SJCRH30 (cell line): ENCODE measurements at regions not wholly inside any gene's neighbourhood (a gene's known extent, or its start where the extent isn't known, plus 50 kb on each side); places are given as distances from the start of the nearest gene placed in this dataset.
"Not testable (repeated sequence)": the region's sequence is repeated elsewhere in the genome, so short reads cannot be mapped to it uniquely, and the experiment has no call there.

Experiments used
- DNase-seq, 2 experiments: peaks; one replicate each; pipeline ENCODE4 v3.0.0-alpha.2; 2015 to 2020
- H3K27ac ChIP-seq: fragments of 250-450 bp; sonication (Bioruptor Pico); 2 replicates; pipeline ENCODE4 v1.5.1; 2020; ENCODE audit warnings: mild to moderate bottlenecking, moderate library complexity
- H3K27me3 ChIP-seq: fragments of 250-450 bp; sonication (Bioruptor Pico); 2 replicates; pipeline ENCODE4 v1.5.1; 2020; ENCODE audit warnings: mild to moderate bottlenecking, moderate library complexity
- H3K36me3 ChIP-seq: fragments of 250-450 bp; sonication (Bioruptor Pico); 2 replicates; pipeline ENCODE4 v1.5.1; 2020; ENCODE audit warnings: mild to moderate bottlenecking, moderate library complexity
- H3K4me1 ChIP-seq: fragments of 250-450 bp; sonication (Bioruptor Pico); 2 replicates; pipeline ENCODE4 v1.5.1; 2020; ENCODE audit warnings: mild to moderate bottlenecking, moderate library complexity
- H3K4me3 ChIP-seq: fragments of 250-450 bp; sonication (Bioruptor Pico); 2 replicates; pipeline ENCODE4 v1.5.1; 2020; ENCODE audit warnings: mild to moderate bottlenecking, moderate library complexity
- H3K9me3 ChIP-seq: fragments of 250-450 bp; sonication (Bioruptor Pico); replicated peaks from 2 replicates; pipeline ENCODE4 v1.5.1; 2020; ENCODE audit warnings: mild to moderate bottlenecking, moderate library complexity

DNA sequence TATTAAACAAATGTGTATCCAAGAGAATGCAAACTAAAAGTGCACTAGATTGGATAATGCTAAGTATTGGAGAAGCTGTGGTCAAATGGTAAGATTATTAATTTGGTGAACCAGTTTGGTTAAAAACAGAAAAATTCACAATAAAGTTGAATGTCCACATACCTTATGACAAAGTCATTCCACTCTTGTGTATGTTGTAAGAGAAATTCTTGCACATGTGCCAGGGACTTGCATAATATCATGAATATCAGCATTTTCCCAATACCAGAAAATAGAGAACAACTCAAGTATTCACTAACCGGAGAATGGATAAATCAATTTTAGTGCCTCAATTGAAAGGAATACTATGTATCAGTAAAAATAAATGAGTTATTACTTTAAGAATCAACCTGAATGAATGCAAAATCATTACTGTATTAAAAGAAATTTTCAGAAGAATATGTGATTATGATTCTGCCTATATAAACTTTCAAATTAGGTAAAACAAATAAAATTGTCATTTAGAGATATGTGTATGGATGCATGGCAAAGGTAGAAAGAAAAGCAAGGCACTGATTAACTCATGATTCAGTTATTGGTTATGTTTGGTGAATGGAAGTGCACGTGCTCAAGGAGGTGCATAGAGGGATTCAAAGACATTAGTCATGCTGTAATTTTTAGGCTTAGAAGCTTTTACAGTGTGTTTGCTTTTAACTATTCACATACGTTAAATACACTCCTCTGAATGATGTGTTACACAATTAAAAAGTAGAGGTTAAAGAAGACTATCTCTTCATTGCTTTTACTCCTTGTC, 217.4 kb upstream of the KCNK2 start:
- H3K4me1 ChIP-seq = no peaks in the 10 kb centered on the region
- no peaks in the 10 kb centered on the region for H3K27me3 ChIP-seq
- no peaks in the 10 kb centered on the region for H3K9me3 ChIP-seq
- H3K36me3 ChIP-seq = no peaks in the 10 kb centered on the region
- H3K4me3 ChIP-seq = no peak overlapping the region
- H3K27ac ChIP-seq = no peak overlapping the region
- DNase-seq = no peak

DNA sequence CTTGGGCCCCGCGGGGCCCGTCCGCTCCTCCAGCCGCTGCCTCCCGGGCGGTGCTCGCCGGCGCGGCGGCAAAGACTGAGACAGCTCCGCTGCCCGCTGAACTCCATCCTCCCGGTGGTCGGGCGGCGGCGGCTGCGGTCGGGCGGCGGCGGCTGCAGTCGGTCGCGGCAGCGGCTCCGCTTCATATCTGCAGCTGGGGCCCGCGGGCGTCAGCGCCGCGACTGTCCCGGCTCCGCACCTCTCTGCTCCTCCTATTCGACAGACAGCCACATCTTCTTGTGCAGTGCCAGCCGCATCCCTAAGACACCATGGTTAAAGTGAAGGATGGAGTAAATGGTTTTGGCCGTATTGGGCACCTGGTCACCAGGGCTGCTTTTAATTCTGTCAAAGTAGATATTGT, 212.1 kb upstream of the KCNK2 start:
- H3K36me3 ChIP-seq, H3K9me3 ChIP-seq, H3K27me3 ChIP-seq, H3K4me3 ChIP-seq, DNase-seq, H3K27ac ChIP-seq, H3K4me1 ChIP-seq: not testable (repeated sequence)

DNA sequence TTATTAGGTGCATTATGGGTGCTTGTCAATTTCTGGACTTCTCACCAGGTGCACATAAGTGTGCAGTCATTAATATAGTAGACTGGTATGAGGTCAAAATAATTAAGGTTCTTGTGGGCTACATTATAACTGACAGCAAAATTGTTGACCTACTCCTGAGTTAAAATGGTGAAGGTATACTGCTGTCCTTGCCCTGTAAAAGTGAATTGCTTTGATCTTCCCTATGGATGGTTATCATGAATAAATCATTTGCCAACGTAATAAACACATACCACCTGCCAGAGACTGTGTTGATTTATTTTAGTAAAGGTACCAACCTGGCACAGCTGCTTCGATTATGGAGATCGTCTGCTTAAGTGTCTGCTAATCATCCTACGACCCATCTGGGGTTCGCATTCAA, 201.6 kb upstream of the KCNK2 start:
- Histone ChIP-seq H3K9me3 (no peaks in the 10 kb centered on the region), H3K27me3 (no peaks in the 10 kb centered on the region), H3K4me1 (no peaks in the 10 kb centered on the region), H3K27ac (no peak overlapping the region), H3K4me3 (no peak overlapping the region), H3K36me3 (no peaks in the 10 kb centered on the region)
- DNase-seq = no peak

GRCh38 chr1:214882616-214883015, 199.9 kb upstream of the KCNK2 start:
- H3K27ac ChIP-seq = no peak overlapping the region
- no peaks in the 10 kb centered on the region for H3K9me3 ChIP-seq
- H3K4me1 ChIP-seq = no peaks in the 10 kb centered on the region
- no peaks in the 10 kb centered on the region for H3K36me3 ChIP-seq
- no peak overlapping the region for H3K4me3 ChIP-seq
- H3K27me3 ChIP-seq = no peaks in the 10 kb centered on the region
- no peak for DNase-seq

- Histone ChIP-seq H3K36me3 (no peaks in the 10 kb centered on the region), H3K4me1 (no peaks in the 10 kb centered on the region), H3K27me3 (peaks cover 4% of the 10 kb centered on the region; the same call in 1 of the 2 replicates), H3K9me3 (no peaks in the 10 kb centered on the region), H3K4me3 (no peak overlapping the region), H3K27ac (no peak overlapping the region)
- no peak for DNase-seq
Measured at GRCh38 chr1:214895011-214895600, 187.4 kb upstream of the KCNK2 start.

DNA sequence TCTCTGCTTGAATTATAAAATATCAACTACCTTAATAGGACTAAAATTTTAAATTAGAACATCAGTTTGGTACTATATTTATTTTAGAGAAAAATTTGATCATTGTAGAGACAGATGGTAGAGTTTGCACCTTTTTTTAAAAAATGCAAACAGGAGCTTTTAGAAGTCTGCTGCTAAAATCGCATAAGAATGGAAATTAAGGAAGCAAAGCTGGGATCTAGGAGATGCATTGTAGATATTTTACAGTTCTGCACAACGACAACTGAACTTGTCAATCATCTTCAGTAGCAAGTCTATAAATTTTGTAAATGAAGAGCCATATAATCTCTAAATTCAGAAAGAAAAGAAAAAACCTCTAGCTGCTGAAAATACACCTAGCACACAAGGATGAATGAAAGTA, 185.6 kb upstream of the KCNK2 start:
- H3K4me1 ChIP-seq = no peaks in the 10 kb centered on the region
- peaks cover 4% of the 10 kb centered on the region; the same call in 1 of the 2 replicates for H3K27me3 ChIP-seq
- no peaks in the 10 kb centered on the region for H3K36me3 ChIP-seq
- H3K27ac ChIP-seq = no peak overlapping the region
- no peak overlapping the region for H3K4me3 ChIP-seq
- no peak for DNase-seq
- no peaks in the 10 kb centered on the region for H3K9me3 ChIP-seq

DNA sequence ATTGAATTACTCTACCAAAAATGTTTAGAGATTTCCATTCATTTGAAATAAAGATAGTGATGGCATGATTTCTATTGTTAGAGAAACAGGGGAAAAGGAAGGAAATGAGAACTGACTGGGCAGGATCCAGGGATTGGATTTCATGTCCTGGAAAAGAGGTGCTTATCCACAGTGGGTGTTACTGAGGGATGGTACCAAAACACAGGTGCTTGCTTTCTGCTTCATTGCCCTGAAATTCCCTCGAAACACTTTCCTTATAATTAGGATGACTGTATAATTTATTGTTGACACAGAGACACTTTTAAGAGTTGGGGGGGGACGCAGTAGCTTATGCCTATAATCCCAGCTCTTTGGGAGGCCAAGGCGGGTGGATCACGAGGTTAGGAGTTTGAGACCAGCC, 185.0 kb upstream of the KCNK2 start:
- DNase-seq = no peak
- Histone ChIP-seq H3K27ac (no peak overlapping the region), H3K4me1 (no peaks in the 10 kb centered on the region), H3K9me3 (no peaks in the 10 kb centered on the region), H3K36me3 (no peaks in the 10 kb centered on the region), H3K4me3 (no peak overlapping the region), H3K27me3 (peaks cover 4% of the 10 kb centered on the region; the same call in 1 of the 2 replicates)

GRCh38 chr1:214898161-214898560, 184.4 kb upstream of the KCNK2 start:
- Histone ChIP-seq H3K27me3 (peaks cover 4% of the 10 kb centered on the region; the same call in 1 of the 2 replicates), H3K9me3 (no peaks in the 10 kb centered on the region), H3K4me1 (no peaks in the 10 kb centered on the region), H3K4me3 (no peak overlapping the region), H3K27ac (no peak overlapping the region), H3K36me3 (no peaks in the 10 kb centered on the region)
- DNase-seq = no peak

DNA sequence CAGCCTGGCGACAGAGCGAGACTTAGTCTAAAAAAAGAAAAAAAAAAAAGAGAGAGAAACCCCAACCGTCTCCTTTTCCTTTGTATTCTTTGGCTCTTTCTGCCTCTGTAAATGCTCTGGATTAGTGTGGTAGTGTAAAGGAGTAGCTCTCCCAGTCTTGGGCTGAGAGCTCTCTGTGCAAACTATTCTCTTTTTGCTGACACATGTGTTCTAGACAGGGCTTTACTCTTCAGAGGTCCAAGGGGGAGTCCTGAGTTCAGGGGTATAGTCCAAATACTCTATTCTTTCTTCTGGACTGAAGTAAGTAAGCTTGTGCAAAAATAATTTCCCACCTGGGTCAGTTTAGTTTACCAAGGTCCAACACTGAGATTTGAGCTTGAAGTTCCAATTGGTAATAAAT, 183.8 kb upstream of the KCNK2 start:
- Histone ChIP-seq H3K27ac (no peak overlapping the region), H3K36me3 (no peaks in the 10 kb centered on the region), H3K27me3 (peaks cover 4% of the 10 kb centered on the region; the same call in 1 of the 2 replicates), H3K4me3 (no peak overlapping the region), H3K4me1 (no peaks in the 10 kb centered on the region), H3K9me3 (no peaks in the 10 kb centered on the region)
- DNase-seq = no peak

GRCh38 chr1:214899908-214900460, 182.6 kb upstream of the KCNK2 start:
- Histone ChIP-seq H3K4me3 (no peak overlapping the region), H3K4me1 (no peaks in the 10 kb centered on the region), H3K27ac (no peak overlapping the region), H3K27me3 (peaks cover 2% of the 10 kb centered on the region; the same call in 1 of the 2 replicates), H3K36me3 (no peaks in the 10 kb centered on the region), H3K9me3 (no peaks in the 10 kb centered on the region)
- no peak for DNase-seq

DNA sequence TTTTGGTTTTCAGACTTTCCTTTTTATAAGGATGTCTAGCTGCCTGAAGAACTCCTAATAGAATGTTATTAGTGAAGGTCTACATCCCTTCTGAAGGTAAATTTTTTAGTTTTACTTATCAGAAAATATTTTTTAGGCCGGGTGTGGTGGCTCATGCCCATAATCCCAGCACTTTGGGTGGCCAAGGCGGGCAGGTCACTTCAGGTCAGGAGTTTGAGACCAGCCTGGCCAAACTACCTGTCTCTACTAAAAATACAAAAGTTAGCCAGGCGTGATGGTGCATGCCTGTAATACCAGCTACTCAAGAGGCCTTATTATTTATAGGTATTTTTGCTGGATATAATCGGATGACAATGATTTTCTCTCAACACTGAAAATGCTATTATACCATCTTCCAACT, 181.9 kb upstream of the KCNK2 start:
- no peak overlapping the region for H3K27ac ChIP-seq
- H3K4me1 ChIP-seq = no peaks in the 10 kb centered on the region
- H3K9me3 ChIP-seq = no peaks in the 10 kb centered on the region
- no peaks in the 10 kb centered on the region for H3K27me3 ChIP-seq
- no peak for DNase-seq
- no peak overlapping the region for H3K4me3 ChIP-seq
- no peaks in the 10 kb centered on the region for H3K36me3 ChIP-seq

DNA sequence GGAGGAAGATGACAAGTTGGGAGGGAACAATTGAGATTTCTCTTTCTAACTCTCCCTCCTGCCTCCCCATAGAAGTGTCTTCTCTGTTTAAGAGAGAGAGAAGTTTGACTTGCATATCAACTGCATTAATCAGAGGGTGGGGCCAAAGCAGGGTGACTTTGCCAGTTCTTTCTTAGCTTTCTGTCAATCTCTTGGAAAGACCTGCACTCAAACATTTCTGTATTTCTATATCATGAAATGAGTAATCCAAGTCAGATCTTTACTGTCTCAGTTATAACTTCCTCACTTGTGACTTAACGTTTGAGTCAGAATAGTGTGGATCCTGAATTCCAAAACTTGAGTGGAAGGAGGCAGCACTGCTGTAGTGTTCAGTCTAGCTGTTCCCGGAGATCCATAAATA, 180.8 kb upstream of the KCNK2 start:
- Histone ChIP-seq H3K27ac (no peak overlapping the region), H3K9me3 (no peaks in the 10 kb centered on the region)
- DNase-seq = no peak

DNA sequence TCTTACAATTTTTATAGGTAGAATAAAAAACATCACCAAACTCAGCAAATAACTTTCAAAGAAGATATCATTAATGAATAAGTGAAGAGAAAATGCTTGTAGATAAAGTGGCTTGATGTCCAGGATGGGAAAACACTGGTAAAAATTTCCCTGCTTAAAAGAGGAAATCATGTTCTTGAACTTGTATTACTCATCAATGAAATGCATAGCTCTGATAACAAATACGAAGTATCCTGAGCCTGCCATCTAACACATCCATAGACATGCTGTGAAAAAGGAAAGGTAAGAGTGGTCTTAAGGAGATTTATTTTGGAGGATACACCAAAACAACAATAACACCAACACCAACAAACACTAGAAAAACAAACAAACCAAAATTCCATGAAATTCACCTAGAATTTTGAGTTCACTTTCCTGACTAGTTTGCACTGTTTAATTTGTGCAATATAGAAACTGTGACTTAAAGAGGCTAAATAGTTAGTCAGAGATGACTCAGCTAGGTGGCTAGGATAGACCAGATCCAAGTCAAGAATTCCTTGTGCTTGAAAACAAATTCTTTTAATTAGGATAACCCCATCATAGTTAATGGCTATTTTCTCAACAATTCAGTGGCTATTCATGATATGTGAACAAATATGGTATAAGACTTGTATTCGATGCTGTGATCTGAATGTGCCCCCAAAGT, 179.8 kb upstream of the KCNK2 start:
- DNase-seq = no peak
- no peaks in the 10 kb centered on the region for H3K27me3 ChIP-seq
- no peaks in the 10 kb centered on the region for H3K4me1 ChIP-seq
- H3K4me3 ChIP-seq = no peak overlapping the region
- H3K9me3 ChIP-seq = no peaks in the 10 kb centered on the region
- H3K27ac ChIP-seq = no peak overlapping the region
- H3K36me3 ChIP-seq = no peaks in the 10 kb centered on the region

More for the DNA sequence above, 180.8 kb upstream of the KCNK2 start:
- no peak overlapping the region for H3K4me3 ChIP-seq
- no peaks in the 10 kb centered on the region for H3K36me3 ChIP-seq
- no peaks in the 10 kb centered on the region for H3K27me3 ChIP-seq
- no peaks in the 10 kb centered on the region for H3K4me1 ChIP-seq

GRCh38 chr1:214912127-214912526, 170.4 kb upstream of the KCNK2 start:
- H3K9me3 ChIP-seq = no peaks in the 10 kb centered on the region
- DNase-seq = no peak
- no peak overlapping the region for H3K4me3 ChIP-seq
- no peaks in the 10 kb centered on the region for H3K27me3 ChIP-seq
- H3K36me3 ChIP-seq = no peaks in the 10 kb centered on the region
- H3K27ac ChIP-seq = no peak overlapping the region
- H3K4me1 ChIP-seq = no peaks in the 10 kb centered on the region

DNA sequence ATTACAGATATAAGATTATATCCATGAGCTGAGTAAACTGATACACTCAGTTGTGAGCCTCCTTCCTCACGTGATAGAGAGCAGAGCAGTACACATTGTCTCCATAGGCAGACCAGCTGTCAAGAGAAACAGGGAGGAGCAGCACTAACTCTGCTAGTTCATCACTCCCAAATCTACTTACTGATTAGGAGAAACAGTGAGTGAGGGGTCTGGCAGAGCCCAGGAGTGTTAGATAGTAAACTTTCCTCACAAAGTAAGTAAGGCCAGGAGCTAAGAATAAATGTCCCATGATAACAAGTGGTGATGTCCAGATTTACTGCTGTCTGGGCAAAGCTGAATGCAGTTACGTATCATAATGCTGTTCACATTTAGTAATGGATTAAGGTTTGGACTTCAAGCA, 168.6 kb upstream of the KCNK2 start:
- no peaks in the 10 kb centered on the region for H3K9me3 ChIP-seq
- DNase-seq = no peak
- H3K36me3 ChIP-seq = no peaks in the 10 kb centered on the region
- H3K4me3 ChIP-seq = no peak overlapping the region
- H3K27ac ChIP-seq = no peak overlapping the region
- no peaks in the 10 kb centered on the region for H3K4me1 ChIP-seq
- no peaks in the 10 kb centered on the region for H3K27me3 ChIP-seq
